ENCODE measurements at regions not wholly inside any gene's neighbourhood (a gene's known extent, or its start where the extent isn't known, plus 50 kb on each side); places are given as distances from the start of the nearest gene placed in this dataset.

DNA sequence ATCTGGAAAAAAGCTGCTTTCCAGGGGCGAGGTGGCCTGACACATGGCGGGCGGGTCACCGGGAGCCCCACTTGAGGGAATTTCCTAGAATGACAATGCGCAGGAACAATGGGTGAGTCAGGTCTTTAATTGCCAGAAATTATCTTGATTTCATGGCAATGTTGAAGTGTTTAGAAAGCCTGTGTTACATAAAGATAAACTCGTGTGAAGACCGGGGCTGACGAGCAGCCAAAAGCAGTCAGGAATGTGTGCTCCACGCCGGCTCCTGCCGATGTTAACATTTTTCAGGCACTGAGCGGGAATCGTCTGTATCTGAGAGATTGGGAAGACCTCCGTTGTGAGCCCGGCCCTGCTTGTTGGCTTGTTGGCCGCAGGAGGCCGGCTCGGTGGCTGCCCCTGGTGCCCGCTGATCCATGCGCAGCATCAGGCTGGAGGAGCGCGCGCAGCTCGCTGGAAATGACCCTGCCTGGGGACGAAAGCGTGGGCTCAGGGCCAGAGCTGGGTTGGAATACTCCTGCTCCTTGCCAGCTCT lies 353.1 kb downstream of the FOXL1 start:
- TF ChIP-seq, protein P1, sequence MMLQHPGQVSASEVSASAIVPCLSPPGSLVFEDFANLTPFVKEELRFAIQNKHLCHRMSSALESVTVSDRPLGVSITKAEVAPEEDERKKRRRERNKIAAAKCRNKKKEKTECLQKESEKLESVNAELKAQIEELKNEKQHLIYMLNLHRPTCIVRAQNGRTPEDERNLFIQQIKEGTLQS (IDR thresholded peaks at IDR 0.05): no peak
- TF ChIP-seq HNF4G (IDR thresholded peaks at IDR 0.05) (no peak), EGR1 (IDR thresholded peaks at IDR 0.05; ENCODE audit: low read depth in 2 of 2) (no peak), JUND (IDR thresholded peaks at IDR 0.05) (no peak), RAD21 (IDR thresholded peaks at IDR 0.05) (no peak), YY1 (IDR thresholded peaks at IDR 0.05) (no peak), FOXA1 (IDR thresholded peaks at IDR 0.05) (no peak)
- TF ChIP-seq, protein P2, sequence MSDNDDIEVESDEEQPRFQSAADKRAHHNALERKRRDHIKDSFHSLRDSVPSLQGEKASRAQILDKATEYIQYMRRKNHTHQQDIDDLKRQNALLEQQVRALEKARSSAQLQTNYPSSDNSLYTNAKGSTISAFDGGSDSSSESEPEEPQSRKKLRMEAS (IDR thresholded peaks at IDR 0.05): no peak
- TF ChIP-seq, protein P3, sequence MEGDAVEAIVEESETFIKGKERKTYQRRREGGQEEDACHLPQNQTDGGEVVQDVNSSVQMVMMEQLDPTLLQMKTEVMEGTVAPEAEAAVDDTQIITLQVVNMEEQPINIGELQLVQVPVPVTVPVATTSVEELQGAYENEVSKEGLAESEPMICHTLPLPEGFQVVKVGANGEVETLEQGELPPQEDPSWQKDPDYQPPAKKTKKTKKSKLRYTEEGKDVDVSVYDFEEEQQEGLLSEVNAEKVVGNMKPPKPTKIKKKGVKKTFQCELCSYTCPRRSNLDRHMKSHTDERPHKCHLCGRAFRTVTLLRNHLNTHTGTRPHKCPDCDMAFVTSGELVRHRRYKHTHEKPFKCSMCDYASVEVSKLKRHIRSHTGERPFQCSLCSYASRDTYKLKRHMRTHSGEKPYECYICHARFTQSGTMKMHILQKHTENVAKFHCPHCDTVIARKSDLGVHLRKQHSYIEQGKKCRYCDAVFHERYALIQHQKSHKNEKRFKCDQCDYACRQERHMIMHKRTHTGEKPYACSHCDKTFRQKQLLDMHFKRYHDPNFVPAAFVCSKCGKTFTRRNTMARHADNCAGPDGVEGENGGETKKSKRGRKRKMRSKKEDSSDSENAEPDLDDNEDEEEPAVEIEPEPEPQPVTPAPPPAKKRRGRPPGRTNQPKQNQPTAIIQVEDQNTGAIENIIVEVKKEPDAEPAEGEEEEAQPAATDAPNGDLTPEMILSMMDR (IDR thresholded peaks at IDR 0.05; ENCODE audit: low read depth, low read length, missing input control): no peak
- TF ChIP-seq, protein P4, sequence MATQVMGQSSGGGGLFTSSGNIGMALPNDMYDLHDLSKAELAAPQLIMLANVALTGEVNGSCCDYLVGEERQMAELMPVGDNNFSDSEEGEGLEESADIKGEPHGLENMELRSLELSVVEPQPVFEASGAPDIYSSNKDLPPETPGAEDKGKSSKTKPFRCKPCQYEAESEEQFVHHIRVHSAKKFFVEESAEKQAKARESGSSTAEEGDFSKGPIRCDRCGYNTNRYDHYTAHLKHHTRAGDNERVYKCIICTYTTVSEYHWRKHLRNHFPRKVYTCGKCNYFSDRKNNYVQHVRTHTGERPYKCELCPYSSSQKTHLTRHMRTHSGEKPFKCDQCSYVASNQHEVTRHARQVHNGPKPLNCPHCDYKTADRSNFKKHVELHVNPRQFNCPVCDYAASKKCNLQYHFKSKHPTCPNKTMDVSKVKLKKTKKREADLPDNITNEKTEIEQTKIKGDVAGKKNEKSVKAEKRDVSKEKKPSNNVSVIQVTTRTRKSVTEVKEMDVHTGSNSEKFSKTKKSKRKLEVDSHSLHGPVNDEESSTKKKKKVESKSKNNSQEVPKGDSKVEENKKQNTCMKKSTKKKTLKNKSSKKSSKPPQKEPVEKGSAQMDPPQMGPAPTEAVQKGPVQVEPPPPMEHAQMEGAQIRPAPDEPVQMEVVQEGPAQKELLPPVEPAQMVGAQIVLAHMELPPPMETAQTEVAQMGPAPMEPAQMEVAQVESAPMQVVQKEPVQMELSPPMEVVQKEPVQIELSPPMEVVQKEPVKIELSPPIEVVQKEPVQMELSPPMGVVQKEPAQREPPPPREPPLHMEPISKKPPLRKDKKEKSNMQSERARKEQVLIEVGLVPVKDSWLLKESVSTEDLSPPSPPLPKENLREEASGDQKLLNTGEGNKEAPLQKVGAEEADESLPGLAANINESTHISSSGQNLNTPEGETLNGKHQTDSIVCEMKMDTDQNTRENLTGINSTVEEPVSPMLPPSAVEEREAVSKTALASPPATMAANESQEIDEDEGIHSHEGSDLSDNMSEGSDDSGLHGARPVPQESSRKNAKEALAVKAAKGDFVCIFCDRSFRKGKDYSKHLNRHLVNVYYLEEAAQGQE (IDR thresholded peaks at IDR 0.05): no peak

Measured in liver (tissue), 3 donors.